SK-N-MC (cell line): ENCODE measurements at regions not wholly inside any gene's neighbourhood (a gene's known extent, or its start where the extent isn't known, plus 50 kb on each side); places are given as distances from the start of the nearest gene placed in this dataset.

ENCODE experiments used
- EZH2 ChIP-seq: fragments of 200-600 bp; sonication (generic); IDR thresholded peaks from one replicate; pipeline ENCODE4 v1.6.1; 2017; ENCODE audit warnings: antibody characterized with exemption
- POLR2AphosphoS5 ChIP-seq: IDR thresholded peaks from 2 replicates; pipeline ENCODE4 v1.6.1; 2012; ENCODE audit warnings: mild to moderate bottlenecking, low read depth, low read length, borderline replicate concordance

DNA sequence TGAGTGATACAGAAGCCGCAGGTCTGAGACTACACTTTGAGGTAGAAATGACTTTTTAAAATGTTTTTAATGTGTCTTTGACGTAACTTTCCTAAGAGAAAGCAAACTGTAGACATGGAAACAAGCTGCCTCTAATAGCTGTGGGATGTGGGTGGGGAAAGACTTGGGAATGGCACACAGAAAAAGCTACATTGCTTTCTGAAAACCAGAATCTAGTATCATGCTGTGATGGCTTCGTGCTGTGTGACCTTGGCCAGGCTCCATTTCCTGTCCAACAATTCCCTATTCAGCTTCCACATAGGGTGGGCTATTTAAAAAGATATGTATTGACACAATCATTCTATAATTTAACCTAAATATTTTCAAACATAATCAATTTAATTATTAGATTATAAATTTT lies 909.1 kb downstream of the NCAM2 start:
- TF ChIP-seq POLR2AphosphoS5 = no peak
- TF ChIP-seq EZH2 = no peak
